ENCODE measurements at regions not wholly inside any gene's neighbourhood (a gene's known extent, or its start where the extent isn't known, plus 50 kb on each side); places are given as distances from the start of the nearest gene placed in this dataset.
"Not testable (repeated sequence)": the region's sequence is repeated elsewhere in the genome, so short reads cannot be mapped to it uniquely, and the experiment has no call there.

GRCh38 chr2:38482710-38483109 is 105.6 kb upstream of the ATL2 start:
- not testable (repeated sequence) for TF ChIP-seq POLR2A (IDR thresholded peaks at IDR 0.05)
- TF ChIP-seq, protein P1, sequence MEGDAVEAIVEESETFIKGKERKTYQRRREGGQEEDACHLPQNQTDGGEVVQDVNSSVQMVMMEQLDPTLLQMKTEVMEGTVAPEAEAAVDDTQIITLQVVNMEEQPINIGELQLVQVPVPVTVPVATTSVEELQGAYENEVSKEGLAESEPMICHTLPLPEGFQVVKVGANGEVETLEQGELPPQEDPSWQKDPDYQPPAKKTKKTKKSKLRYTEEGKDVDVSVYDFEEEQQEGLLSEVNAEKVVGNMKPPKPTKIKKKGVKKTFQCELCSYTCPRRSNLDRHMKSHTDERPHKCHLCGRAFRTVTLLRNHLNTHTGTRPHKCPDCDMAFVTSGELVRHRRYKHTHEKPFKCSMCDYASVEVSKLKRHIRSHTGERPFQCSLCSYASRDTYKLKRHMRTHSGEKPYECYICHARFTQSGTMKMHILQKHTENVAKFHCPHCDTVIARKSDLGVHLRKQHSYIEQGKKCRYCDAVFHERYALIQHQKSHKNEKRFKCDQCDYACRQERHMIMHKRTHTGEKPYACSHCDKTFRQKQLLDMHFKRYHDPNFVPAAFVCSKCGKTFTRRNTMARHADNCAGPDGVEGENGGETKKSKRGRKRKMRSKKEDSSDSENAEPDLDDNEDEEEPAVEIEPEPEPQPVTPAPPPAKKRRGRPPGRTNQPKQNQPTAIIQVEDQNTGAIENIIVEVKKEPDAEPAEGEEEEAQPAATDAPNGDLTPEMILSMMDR (IDR thresholded peaks at IDR 0.05) = not testable (repeated sequence)

Data from ovary (tissue), 3 donors.